H1 (cell line): ENCODE measurements at regions not wholly inside any gene's neighbourhood (a gene's known extent, or its start where the extent isn't known, plus 50 kb on each side); places are given as distances from the start of the nearest gene placed in this dataset.

Source experiments
- CTCF ChIA-PET: fragments of 300-600 bp; sonication (Branson Sonifier 250); formaldehyde crosslinking; loops from one replicate; lab custom pipeline; 2021; ENCODE audit not compliant: partially characterized antibody; lab: Charles Lee
- POLR2A ChIA-PET: fragments of 300-600 bp; sonication (Branson Sonifier 250); formaldehyde crosslinking; loops from one replicate; lab custom pipeline; 2021; ENCODE audit warnings: inconsistent platforms; ENCODE audit not compliant: partially characterized antibody; lab: Charles Lee
- DNase-seq, 2 experiments: peaks; one replicate each; pipeline versions ENCODE4 v3.0.0 to v3.0.0-alpha.2; 2010 to 2022; ENCODE audit warnings: low spot score in 2 of 2, low read depth in 1 of 2, mixed read lengths in 1 of 2
- FAIRE-seq: peaks from 2 replicates; lab custom pipeline; 2011; peaks lifted over from hg19 to GRCh38; lab: Jason Lieb, UNC
- H2AFZ ChIP-seq: 2 replicates; pipeline ENCODE4 v1.8.1; 2012; ENCODE audit warnings: low read length, inconsistent platforms
- H2AK5ac ChIP-seq: 2 replicates; pipeline ENCODE4 v1.6.1; 2013; ENCODE audit warnings: low read depth, low read length
- H2BK120ac ChIP-seq: replicated peaks from 2 replicates; pipeline ENCODE3; 2013; ENCODE audit warnings: low read depth, low read length, inconsistent platforms
- H2BK12ac ChIP-seq: 2 replicates; pipeline ENCODE4 v1.6.1; 2013; ENCODE audit warnings: low read depth, low read length
- H2BK15ac ChIP-seq: 2 replicates; pipeline ENCODE4 v1.6.1; 2013; ENCODE audit warnings: low read length
- H2BK20ac ChIP-seq: 2 replicates; pipeline ENCODE4 v1.6.1; 2013; ENCODE audit warnings: low read length
- H2BK5ac ChIP-seq: 2 replicates; pipeline ENCODE4 v1.6.1; 2013; ENCODE audit warnings: low read depth, low read length
- H3K14ac ChIP-seq: 2 replicates; pipeline ENCODE4 v1.6.1; 2013; ENCODE audit warnings: inconsistent platforms; ENCODE audit not compliant: insufficient read length
- H3K18ac ChIP-seq: 2 replicates; pipeline ENCODE4 v1.6.1; 2013; ENCODE audit warnings: low read length; ENCODE audit errors: extremely low read depth
- H3K23ac ChIP-seq: 2 replicates; pipeline ENCODE4 v1.6.1; 2013; ENCODE audit warnings: inconsistent platforms; ENCODE audit not compliant: insufficient read length
- H3K23me2 ChIP-seq: 2 replicates; pipeline ENCODE4 v1.6.1; 2013; ENCODE audit warnings: low read depth, low read length
- H3K27ac ChIP-seq: 2 replicates; pipeline ENCODE4 v1.6.1; 2011; ENCODE audit warnings: low read depth, low read length, inconsistent platforms
- H3K27me3 ChIP-seq, 4 experiments: replicated peaks in 1 of 4; 1 replicate in 1 of 4; 2 replicates in 3 of 4; pipeline versions ENCODE4 v1.6.1 to v1.8.1; 2011 to 2013; ENCODE audit warnings: low read length in 3 of 4, mild to moderate bottlenecking in 3 of 4, inconsistent platforms in 2 of 4, mixed read lengths in 2 of 4, moderate library complexity in 1 of 4; ENCODE audit not compliant: control insufficient read depth in 3 of 4, insufficient read depth in 3 of 4; ENCODE audit errors: extremely low read depth in 1 of 4
- H3K36me3 ChIP-seq, 4 experiments: 2 replicates each; pipeline versions ENCODE4 v1.6.1 to v1.8.1; 2011 to 2013; ENCODE audit warnings: mild to moderate bottlenecking in 4 of 4, low read length in 3 of 4, moderate library complexity in 2 of 4, control low read depth in 1 of 4, inconsistent platforms in 1 of 4; ENCODE audit not compliant: insufficient read depth in 4 of 4, control insufficient read depth in 2 of 4
- H3K4ac ChIP-seq: replicated peaks from 2 replicates; pipeline ENCODE3; 2013; ENCODE audit warnings: low read length, low read depth, mixed read lengths, inconsistent platforms; ENCODE audit not compliant: insufficient read length
- H3K4me1 ChIP-seq, 4 experiments: replicated peaks in 1 of 4; 1 replicate in 1 of 4; 2 replicates in 3 of 4; pipeline versions ENCODE4 v1.6.1 to v1.8.1; 2011 to 2013; ENCODE audit warnings: low read length in 3 of 4, inconsistent platforms in 2 of 4, mixed read lengths in 1 of 4; ENCODE audit not compliant: insufficient read depth in 4 of 4, control insufficient read depth in 3 of 4
- H3K4me2 ChIP-seq, 2 experiments: 2 replicates each; pipeline versions ENCODE4 v1.6.1 to v1.8.1; 2011 to 2013; ENCODE audit warnings: low read depth in 2 of 2, low read length in 2 of 2, control low read depth in 1 of 2, inconsistent platforms in 1 of 2, mild to moderate bottlenecking in 1 of 2; ENCODE audit not compliant: insufficient read depth in 1 of 2
- H3K4me3 ChIP-seq, 4 experiments: fragments of 200-600, 300-600 bp in 1 of 4; sonication (generic), shearing (Covaris generic), sonication (Bioruptor Twin) in 1 of 4; 2 replicates each; pipeline versions ENCODE4 v1.5.1 to v1.8.1; 2011 to 2016; ENCODE audit warnings: low read length in 4 of 4, low read depth in 3 of 4, control low read depth in 2 of 4, inconsistent platforms in 2 of 4, mild to moderate bottlenecking in 2 of 4, mixed read lengths in 1 of 4, moderate library complexity in 1 of 4; ENCODE audit not compliant: insufficient read depth in 2 of 4; ENCODE audit errors: extremely low read depth in 1 of 4
- H3K56ac ChIP-seq: replicated peaks from 2 replicates; pipeline ENCODE3; 2013; ENCODE audit warnings: low read depth, mild to moderate bottlenecking, mixed read lengths, low read length, inconsistent platforms; ENCODE audit not compliant: insufficient read length
- H3K79me1 ChIP-seq: 2 replicates; pipeline ENCODE4 v1.6.1; 2013; ENCODE audit warnings: low read depth, low read length, control low read depth
- H3K79me2 ChIP-seq, 2 experiments: 2 replicates each; pipeline versions ENCODE4 v1.6.1 to v1.8.1; 2012 to 2013; ENCODE audit warnings: low read length in 2 of 2, mild to moderate bottlenecking in 2 of 2, inconsistent platforms in 1 of 2; ENCODE audit not compliant: insufficient read depth in 2 of 2, control insufficient read depth in 1 of 2
- H3K9ac ChIP-seq, 4 experiments: replicated peaks in 1 of 4; 1 replicate in 1 of 4; 2 replicates in 3 of 4; pipeline versions ENCODE4 v1.6.1 to v1.8.1; 2011 to 2013; ENCODE audit warnings: low read depth in 3 of 4, low read length in 3 of 4, control low read depth in 2 of 4, mild to moderate bottlenecking in 2 of 4, moderate library complexity in 2 of 4, inconsistent platforms in 1 of 4; ENCODE audit errors: extremely low read depth in 1 of 4
- H3K9me3 ChIP-seq, 2 experiments: 2 replicates each; pipeline versions ENCODE4 v1.6.1 to v1.8.1; 2012 to 2013; ENCODE audit warnings: mild to moderate bottlenecking in 2 of 2, moderate library complexity in 2 of 2, control low read depth in 1 of 2, inconsistent platforms in 1 of 2, low read depth in 1 of 2, low read length in 1 of 2, mixed read lengths in 1 of 2; ENCODE audit not compliant: insufficient read depth in 2 of 2
- H4K20me1 ChIP-seq, 2 experiments: replicated peaks in 1 of 2; 2 replicates each; pipeline versions ENCODE3 to v1.8.1; 2011 to 2013; ENCODE audit warnings: inconsistent platforms in 2 of 2, low read length in 2 of 2, mild to moderate bottlenecking in 1 of 2; ENCODE audit not compliant: insufficient read depth in 2 of 2, control insufficient read depth in 1 of 2
- H4K5ac ChIP-seq: 2 replicates; pipeline ENCODE4 v1.6.1; 2013; ENCODE audit warnings: low read length, low read depth, mixed read lengths, inconsistent platforms; ENCODE audit not compliant: insufficient read length
- H4K8ac ChIP-seq: 2 replicates; pipeline ENCODE4 v1.8.0; 2013; ENCODE audit warnings: mild to moderate bottlenecking, moderate library complexity, low read length, inconsistent platforms; ENCODE audit not compliant: insufficient read depth; ENCODE audit errors: extremely low read depth
- H4K91ac ChIP-seq: replicated peaks from 2 replicates; pipeline ENCODE3; 2013; ENCODE audit warnings: low read length, mixed read lengths, inconsistent platforms; ENCODE audit not compliant: insufficient read length
- CHD1 ChIP-seq: IDR thresholded peaks from 2 replicates; pipeline ENCODE4 v1.6.1; 2012; ENCODE audit warnings: low read depth, low read length, improper control_type of control experiment
- CHD2 ChIP-seq: IDR thresholded peaks from 2 replicates; pipeline ENCODE4 v1.6.1; 2012; ENCODE audit warnings: low read length, improper control_type of control experiment
- KDM4A ChIP-seq: IDR thresholded peaks from one replicate; pipeline ENCODE4 v1.7.1; 2012; ENCODE audit warnings: low read depth, mild to moderate bottlenecking, moderate library complexity, low read length, inconsistent platforms; ENCODE audit not compliant: severe bottlenecking
- NRF1 ChIP-seq: IDR thresholded peaks from 2 replicates; pipeline ENCODE4 v1.6.1; 2011; ENCODE audit warnings: mild to moderate bottlenecking, low read depth, low read length, improper control_type of control experiment
- SIX5 ChIP-seq: IDR thresholded peaks from 2 replicates; pipeline ENCODE4 v1.6.1; 2011; ENCODE audit warnings: mild to moderate bottlenecking, low read depth, low read length
- SP4 ChIP-seq: IDR thresholded peaks from 2 replicates; pipeline ENCODE4 v1.6.1; 2012; ENCODE audit warnings: low read length, inconsistent platforms
- WGBS, 2 experiments: shearing (Covaris generic) in 1 of 2; methylation state at CpG; one replicate each; pipeline versions ENCODE4 v1.1.6 to v1.1.7; 2013 to 2015; ENCODE audit warnings: low lambda C conversion rate in 2 of 2, mixed read lengths in 2 of 2, inconsistent platforms in 1 of 2, low coverage in 1 of 2, missing lambda C conversion rate in 1 of 2; ENCODE audit not compliant: insufficient replicate concordance in 2 of 2, insufficient coverage in 1 of 2, insufficient read length in 1 of 2; ENCODE audit errors: extremely low coverage in 1 of 2, missing lambda C conversion rate in 1 of 2; 5-methylcytosine and 5-hydroxymethylcytosine counted together
- TF ChIP-seq, protein P1 (sequence below): IDR thresholded peaks from 2 replicates; pipeline ENCODE4 v1.6.1; 2011; ENCODE audit warnings: low read length, improper control_type of control experiment

DNA sequence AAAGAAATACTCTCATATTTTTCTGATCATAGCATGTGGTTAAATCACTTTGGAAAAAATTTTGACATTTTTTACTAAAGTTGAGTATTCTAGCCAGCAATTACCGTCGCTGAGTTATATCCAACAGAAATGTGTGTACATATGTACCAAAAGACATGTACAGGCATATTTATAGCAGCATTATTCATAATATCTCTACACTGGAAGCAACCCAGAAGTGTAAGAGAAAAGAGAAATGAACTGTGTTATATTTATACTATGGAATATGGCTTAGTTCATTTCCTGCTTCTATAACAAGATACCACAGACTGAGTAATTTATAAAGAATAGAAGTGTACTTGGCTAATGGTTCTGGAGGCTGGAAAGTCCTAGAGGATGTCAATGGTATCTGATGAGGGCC is 474.0 kb upstream of the GJE1 start:
- ChIA-PET CTCF (no interaction called here), POLR2A (no interaction called here)
- no peak overlapping the region for H3K23ac ChIP-seq
- no peak overlapping the region for H4K8ac ChIP-seq
- no peak overlapping the region for H3K9ac ChIP-seq
- no peak for FAIRE-seq
- H3K4me2 ChIP-seq, result no peak overlapping the region
- no peak overlapping the region for H4K5ac ChIP-seq
- no peak overlapping the region for H2BK5ac ChIP-seq
- no peaks in the 10 kb centered on the region for H3K4me1 ChIP-seq
- H3K36me3 ChIP-seq, result no peaks in the 10 kb centered on the region
- H4K91ac ChIP-seq, result no peak overlapping the region
- no peaks in the 10 kb centered on the region for H3K9me3 ChIP-seq
- H3K27ac ChIP-seq, result no peak overlapping the region
- H3K79me2 ChIP-seq, result no peaks in the 10 kb centered on the region
- no peak overlapping the region for H2BK15ac ChIP-seq
- no peak overlapping the region for H2BK20ac ChIP-seq
- no peaks in the 10 kb centered on the region for H4K20me1 ChIP-seq
- H3K23me2 ChIP-seq, result no peaks in the 10 kb centered on the region
- H3K4me3 ChIP-seq, result no peak overlapping the region
- DNase-seq, result no peak
- TF ChIP-seq NRF1 (no peak), CHD2 (no peak), CHD1 (no peak), KDM4A (no peak), SP4 (no peak), SIX5 (no peak)
- TF ChIP-seq, protein P1, sequence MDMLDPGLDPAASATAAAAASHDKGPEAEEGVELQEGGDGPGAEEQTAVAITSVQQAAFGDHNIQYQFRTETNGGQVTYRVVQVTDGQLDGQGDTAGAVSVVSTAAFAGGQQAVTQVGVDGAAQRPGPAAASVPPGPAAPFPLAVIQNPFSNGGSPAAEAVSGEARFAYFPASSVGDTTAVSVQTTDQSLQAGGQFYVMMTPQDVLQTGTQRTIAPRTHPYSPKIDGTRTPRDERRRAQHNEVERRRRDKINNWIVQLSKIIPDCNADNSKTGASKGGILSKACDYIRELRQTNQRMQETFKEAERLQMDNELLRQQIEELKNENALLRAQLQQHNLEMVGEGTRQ, result no peak
- no peak overlapping the region for H3K4ac ChIP-seq
- H3K79me1 ChIP-seq, result no peaks in the 10 kb centered on the region
- H2BK120ac ChIP-seq, result no peak overlapping the region
- H3K18ac ChIP-seq, result no peak overlapping the region
- H2AFZ ChIP-seq, result no peak overlapping the region
- no peak overlapping the region for H3K56ac ChIP-seq
- H2BK12ac ChIP-seq, result no peak overlapping the region
- H3K14ac ChIP-seq, result no peak overlapping the region
- WGBS, 2 experiments, result 84% methylated on average over 2 of the region's 2 CpGs; no CpG with 5 or more reads in 1 of the 2 experiments
- no peaks in the 10 kb centered on the region for H3K27me3 ChIP-seq
- H2AK5ac ChIP-seq, result no peak overlapping the region
